ENCODE measurements at regions not wholly inside any gene's neighbourhood (a gene's known extent, or its start where the extent isn't known, plus 50 kb on each side); places are given as distances from the start of the nearest gene placed in this dataset.

DNA sequence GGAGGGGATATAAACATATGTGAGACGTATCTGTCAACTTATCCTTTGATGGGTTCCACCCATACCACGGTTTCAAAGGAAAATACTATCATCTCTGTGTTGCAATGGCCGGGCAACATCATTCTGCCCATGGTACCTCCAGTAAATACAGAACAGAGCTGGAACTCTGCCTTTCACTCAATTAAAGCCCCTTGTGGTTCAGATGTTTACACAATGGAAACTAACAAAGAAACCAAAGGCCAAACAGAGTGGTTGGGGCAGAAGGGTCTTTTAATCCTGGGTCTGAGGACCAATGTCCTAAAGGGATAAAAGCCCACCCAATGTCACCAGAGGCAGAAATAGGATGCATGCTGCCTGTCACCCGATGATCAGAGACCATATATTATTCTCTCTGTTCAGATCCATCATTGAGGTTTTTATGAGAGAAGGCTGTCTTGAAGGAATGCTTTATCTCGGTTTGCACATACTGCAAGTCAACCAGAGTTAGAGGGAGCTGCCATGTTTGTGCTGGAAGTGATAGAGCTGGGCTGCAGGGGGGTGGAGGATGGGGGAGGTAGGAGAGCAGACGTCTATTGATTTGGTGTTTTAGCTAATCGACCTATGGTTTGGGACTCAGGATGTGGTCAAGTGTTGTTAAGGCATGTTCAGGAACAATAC, 105.4 kb upstream of the FRMD4A start:
- TF ChIP-seq, protein P1, sequence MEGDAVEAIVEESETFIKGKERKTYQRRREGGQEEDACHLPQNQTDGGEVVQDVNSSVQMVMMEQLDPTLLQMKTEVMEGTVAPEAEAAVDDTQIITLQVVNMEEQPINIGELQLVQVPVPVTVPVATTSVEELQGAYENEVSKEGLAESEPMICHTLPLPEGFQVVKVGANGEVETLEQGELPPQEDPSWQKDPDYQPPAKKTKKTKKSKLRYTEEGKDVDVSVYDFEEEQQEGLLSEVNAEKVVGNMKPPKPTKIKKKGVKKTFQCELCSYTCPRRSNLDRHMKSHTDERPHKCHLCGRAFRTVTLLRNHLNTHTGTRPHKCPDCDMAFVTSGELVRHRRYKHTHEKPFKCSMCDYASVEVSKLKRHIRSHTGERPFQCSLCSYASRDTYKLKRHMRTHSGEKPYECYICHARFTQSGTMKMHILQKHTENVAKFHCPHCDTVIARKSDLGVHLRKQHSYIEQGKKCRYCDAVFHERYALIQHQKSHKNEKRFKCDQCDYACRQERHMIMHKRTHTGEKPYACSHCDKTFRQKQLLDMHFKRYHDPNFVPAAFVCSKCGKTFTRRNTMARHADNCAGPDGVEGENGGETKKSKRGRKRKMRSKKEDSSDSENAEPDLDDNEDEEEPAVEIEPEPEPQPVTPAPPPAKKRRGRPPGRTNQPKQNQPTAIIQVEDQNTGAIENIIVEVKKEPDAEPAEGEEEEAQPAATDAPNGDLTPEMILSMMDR (conservative IDR thresholded peaks at IDR 0.05; ENCODE audit: low read depth, low read length) = no peak
- TF ChIP-seq EZH2 (IDR thresholded peaks at IDR 0.05; ENCODE audit: borderline replicate concordance, low read depth, low read length, poor library complexity, severe bottlenecking) = no peak

All from A673 (cell line).